Nephron (organoid): ENCODE measurements at regions not wholly inside any gene's neighbourhood (a gene's known extent, or its start where the extent isn't known, plus 50 kb on each side); places are given as distances from the start of the nearest gene placed in this dataset.

Experiments
- H3K27ac Mint-ChIP-seq, 3 experiments: 2 replicates each; pipeline ENCODE4 v1.8.0; 2020; ENCODE audit warnings: mixed read lengths in 3 of 3, mild to moderate bottlenecking in 2 of 3, moderate library complexity in 1 of 3
- H3K27me3 Mint-ChIP-seq: 2 replicates; pipeline ENCODE4 v1.8.0; 2021; ENCODE audit warnings: low read depth, mild to moderate bottlenecking, moderate library complexity, mixed read lengths
- H3K36me3 Mint-ChIP-seq: 2 replicates; pipeline ENCODE4 v1.8.0; 2020; ENCODE audit warnings: low read depth, mixed read lengths
- H3K4me1 Mint-ChIP-seq: 2 replicates; pipeline ENCODE4 v1.8.0; 2020; ENCODE audit warnings: mixed read lengths
- H3K4me3 Mint-ChIP-seq, 3 experiments: 2 replicates each; pipeline ENCODE4 v1.8.0; 2020; ENCODE audit warnings: mild to moderate bottlenecking in 3 of 3, mixed read lengths in 3 of 3, moderate library complexity in 2 of 3
- H3K9me3 Mint-ChIP-seq: 2 replicates; pipeline ENCODE4 v1.8.0; 2020; ENCODE audit warnings: mixed read lengths
- TF ChIP-seq, protein P1 (sequence below), 3 experiments: fragments of 200-600 bp; sonication (generic); IDR thresholded peaks; one replicate each; pipeline ENCODE4 v1.5.0; 2021; ENCODE audit warnings: antibody characterized with exemption in 3 of 3; ENCODE audit not compliant: unreplicated experiment in 3 of 3

DNA sequence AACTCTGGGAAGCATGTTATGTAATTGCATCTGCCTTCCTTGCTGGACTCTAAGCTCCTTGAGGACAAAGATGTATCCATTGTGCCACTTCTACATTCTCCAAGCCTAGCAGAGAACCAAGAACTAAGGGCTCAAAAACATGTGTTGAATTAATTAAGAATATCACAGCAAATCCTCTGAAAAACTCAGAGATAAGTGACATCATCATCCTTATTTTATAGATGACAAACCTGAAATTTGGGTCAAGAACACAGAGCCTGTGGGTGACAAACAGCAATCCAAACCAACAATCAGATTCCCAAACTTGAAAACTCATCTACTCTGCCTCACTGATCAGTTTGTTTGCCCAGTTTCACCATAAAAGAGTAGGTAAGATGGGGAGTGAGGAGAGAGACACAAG is 503.6 kb upstream of the LRRN3 start:
- no peaks in the 10 kb centered on the region for H3K36me3 Mint-ChIP-seq
- no peaks in the 10 kb centered on the region for H3K9me3 Mint-ChIP-seq
- TF ChIP-seq, protein P1, sequence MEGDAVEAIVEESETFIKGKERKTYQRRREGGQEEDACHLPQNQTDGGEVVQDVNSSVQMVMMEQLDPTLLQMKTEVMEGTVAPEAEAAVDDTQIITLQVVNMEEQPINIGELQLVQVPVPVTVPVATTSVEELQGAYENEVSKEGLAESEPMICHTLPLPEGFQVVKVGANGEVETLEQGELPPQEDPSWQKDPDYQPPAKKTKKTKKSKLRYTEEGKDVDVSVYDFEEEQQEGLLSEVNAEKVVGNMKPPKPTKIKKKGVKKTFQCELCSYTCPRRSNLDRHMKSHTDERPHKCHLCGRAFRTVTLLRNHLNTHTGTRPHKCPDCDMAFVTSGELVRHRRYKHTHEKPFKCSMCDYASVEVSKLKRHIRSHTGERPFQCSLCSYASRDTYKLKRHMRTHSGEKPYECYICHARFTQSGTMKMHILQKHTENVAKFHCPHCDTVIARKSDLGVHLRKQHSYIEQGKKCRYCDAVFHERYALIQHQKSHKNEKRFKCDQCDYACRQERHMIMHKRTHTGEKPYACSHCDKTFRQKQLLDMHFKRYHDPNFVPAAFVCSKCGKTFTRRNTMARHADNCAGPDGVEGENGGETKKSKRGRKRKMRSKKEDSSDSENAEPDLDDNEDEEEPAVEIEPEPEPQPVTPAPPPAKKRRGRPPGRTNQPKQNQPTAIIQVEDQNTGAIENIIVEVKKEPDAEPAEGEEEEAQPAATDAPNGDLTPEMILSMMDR (IDR thresholded peaks at IDR 0.05; ENCODE audit: unreplicated experiment in 3 of 3), result no peak
- no peak overlapping the region for H3K4me3 Mint-ChIP-seq
- peaks cover 5% of the 10 kb centered on the region for H3K4me1 Mint-ChIP-seq
- no peak overlapping the region for H3K27ac Mint-ChIP-seq
- H3K27me3 Mint-ChIP-seq, result no peaks in the 10 kb centered on the region

DNA sequence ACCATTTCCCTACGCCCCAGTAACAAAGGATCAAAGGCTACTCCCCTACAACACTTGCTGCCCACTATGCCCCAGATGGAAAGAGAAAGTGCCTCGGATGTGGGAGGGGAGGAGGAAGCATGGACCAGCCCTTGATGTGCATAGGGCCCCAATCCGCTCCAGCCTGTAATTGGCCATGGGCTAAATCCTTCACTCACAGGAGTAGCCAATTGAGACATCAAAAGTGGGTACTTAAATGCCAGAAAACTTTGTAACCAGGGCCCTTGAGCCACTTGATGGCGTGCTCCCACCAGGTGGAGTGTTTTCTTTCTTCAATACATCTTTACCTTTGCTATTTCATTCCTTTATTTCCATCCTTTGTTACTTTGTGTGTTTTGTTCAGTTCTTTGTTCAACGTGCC is 500.5 kb upstream of the LRRN3 start:
- Mint-ChIP-seq H3K9me3 (no peaks in the 10 kb centered on the region), H3K4me3 (no peak overlapping the region), H3K36me3 (no peaks in the 10 kb centered on the region), H3K27ac (no peak overlapping the region), H3K4me1 (peaks cover 5% of the 10 kb centered on the region), H3K27me3 (no peaks in the 10 kb centered on the region)
- TF ChIP-seq, protein P1 (IDR thresholded peaks at IDR 0.05; ENCODE audit: unreplicated experiment in 3 of 3), result no peak

DNA sequence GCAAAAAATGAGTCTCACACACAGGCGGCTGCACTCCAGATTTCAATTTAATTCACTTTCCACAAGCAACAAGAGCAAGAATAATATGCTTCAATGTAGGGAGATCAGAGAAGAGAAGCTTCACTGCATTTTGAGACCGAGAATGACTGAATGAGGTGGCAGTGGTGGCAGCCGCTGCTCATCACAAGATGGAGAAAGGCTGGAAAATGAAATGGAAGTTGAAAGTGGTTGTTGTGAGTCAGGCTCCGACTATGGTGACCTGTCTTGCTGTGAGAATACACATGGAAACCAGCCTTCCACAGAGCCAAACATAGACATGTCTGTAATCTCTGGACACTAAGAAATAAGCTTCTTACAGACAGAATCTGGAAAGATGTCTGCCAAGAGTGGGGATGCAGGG is 499.6 kb upstream of the LRRN3 start:
- no peaks in the 10 kb centered on the region for H3K9me3 Mint-ChIP-seq
- no peak overlapping the region for H3K4me3 Mint-ChIP-seq
- H3K4me1 Mint-ChIP-seq, result peaks cover 5% of the 10 kb centered on the region
- TF ChIP-seq, protein P1 (IDR thresholded peaks at IDR 0.05; ENCODE audit: unreplicated experiment in 3 of 3), result no peak
- no peaks in the 10 kb centered on the region for H3K36me3 Mint-ChIP-seq
- no peaks in the 10 kb centered on the region for H3K27me3 Mint-ChIP-seq
- no peak overlapping the region for H3K27ac Mint-ChIP-seq

DNA sequence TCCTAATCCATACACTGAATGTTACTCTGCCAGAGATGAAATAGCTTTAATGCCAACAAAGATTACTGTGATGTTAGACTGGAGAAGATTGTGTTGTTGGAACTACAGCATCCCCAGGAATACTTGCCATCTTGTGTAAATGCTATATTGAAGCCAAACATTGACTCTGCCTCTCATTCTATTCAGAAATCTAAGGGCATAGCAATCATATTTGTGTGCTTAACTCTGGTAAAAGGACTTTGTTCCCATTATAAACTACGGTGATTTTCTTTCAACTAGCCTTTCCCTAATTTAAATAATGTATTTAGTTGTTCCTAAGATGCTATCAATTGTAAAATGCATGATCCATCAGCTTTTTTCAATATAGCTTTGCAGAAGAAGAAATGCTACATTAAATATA is 498.4 kb upstream of the LRRN3 start:
- Mint-ChIP-seq H3K27ac (no peak overlapping the region), H3K4me1 (peaks cover 5% of the 10 kb centered on the region), H3K4me3 (no peak overlapping the region), H3K9me3 (no peaks in the 10 kb centered on the region), H3K36me3 (no peaks in the 10 kb centered on the region), H3K27me3 (no peaks in the 10 kb centered on the region)
- TF ChIP-seq, protein P1 (IDR thresholded peaks at IDR 0.05; ENCODE audit: unreplicated experiment in 3 of 3), result no peak

DNA sequence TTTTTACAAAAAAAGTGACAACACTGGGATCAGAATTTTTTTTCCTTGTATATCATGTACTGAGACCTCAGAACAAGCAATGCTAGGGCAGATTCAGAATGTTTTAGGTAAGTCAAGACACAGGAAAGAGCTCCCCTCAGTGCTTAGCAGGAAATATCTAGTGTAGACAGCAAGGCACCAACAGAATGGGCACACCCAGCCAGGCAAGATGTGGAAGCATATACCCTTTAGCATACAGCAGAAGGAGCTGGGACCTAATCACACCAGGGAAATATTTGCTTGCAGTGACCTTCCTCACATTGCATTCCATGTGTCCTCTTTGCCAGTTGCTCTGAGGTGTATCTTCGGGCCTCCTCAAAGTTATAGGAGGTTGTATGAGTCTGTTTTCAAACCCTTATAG is 497.6 kb upstream of the LRRN3 start:
- Mint-ChIP-seq H3K27me3 (no peaks in the 10 kb centered on the region), H3K4me3 (no peak overlapping the region), H3K9me3 (no peaks in the 10 kb centered on the region), H3K36me3 (no peaks in the 10 kb centered on the region), H3K27ac (no peak overlapping the region), H3K4me1 (no peaks in the 10 kb centered on the region)
- TF ChIP-seq, protein P1 (IDR thresholded peaks at IDR 0.05; ENCODE audit: unreplicated experiment in 3 of 3), result no peak

DNA sequence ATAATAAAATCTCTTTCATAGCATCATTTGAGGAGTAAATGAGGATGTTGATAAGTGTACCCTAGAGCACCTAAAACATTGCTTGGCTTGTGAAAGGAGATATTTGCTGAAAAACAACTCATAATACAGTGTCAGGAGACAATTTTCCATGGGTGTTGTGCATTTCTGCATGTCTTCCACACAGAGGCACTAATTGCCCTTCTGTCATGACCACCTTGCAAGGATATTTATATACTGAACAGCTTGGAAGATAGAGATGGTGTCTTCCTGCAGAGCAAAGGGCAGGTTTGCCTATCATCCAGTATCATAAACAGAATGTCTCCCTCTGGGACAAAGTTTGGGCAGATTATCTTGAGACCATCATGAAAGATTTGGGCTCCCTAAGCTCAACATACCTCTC is 495.2 kb upstream of the LRRN3 start:
- no peaks in the 10 kb centered on the region for H3K9me3 Mint-ChIP-seq
- H3K4me3 Mint-ChIP-seq, result no peak overlapping the region
- no peaks in the 10 kb centered on the region for H3K27me3 Mint-ChIP-seq
- TF ChIP-seq, protein P1 (IDR thresholded peaks at IDR 0.05; ENCODE audit: unreplicated experiment in 3 of 3), result no peak
- H3K36me3 Mint-ChIP-seq, result no peaks in the 10 kb centered on the region
- no peaks in the 10 kb centered on the region for H3K4me1 Mint-ChIP-seq
- H3K27ac Mint-ChIP-seq, result no peak overlapping the region
